NCI-H1105 treated with DMSO at 0.1 percent for 48 hours (cell line): ENCODE measurements at regions not wholly inside any gene's neighbourhood (a gene's known extent, or its start where the extent isn't known, plus 50 kb on each side); places are given as distances from the start of the nearest gene placed in this dataset.

Source experiments
- DNase-seq: peaks from one replicate; lab custom pipeline; 2025; lab: John Stamatoyannopoulos, UW

GRCh38 chr20:22504829-22505377 lies 79.5 kb downstream of the FOXA2 start:
- DNase-seq: no peak

- no peak for DNase-seq
Observed at GRCh38 chr20:22503577-22503976, 80.8 kb downstream of the FOXA2 start.

GRCh38 chr20:22502731-22503191 lies 81.6 kb downstream of the FOXA2 start:
- no peak for DNase-seq

- DNase-seq: no peak
Observed at GRCh38 chr20:22501566-22502344, 82.6 kb downstream of the FOXA2 start.

- DNase-seq: no peak
Observed at GRCh38 chr20:22501034-22501433, 83.3 kb downstream of the FOXA2 start.

- peak; percentile 63 for DNase-seq
Observed at GRCh38 chr20:22499515-22500166, 84.7 kb downstream of the FOXA2 start.

GRCh38 chr20:22496817-22497216 lies 87.6 kb downstream of the FOXA2 start:
- DNase-seq: no peak

- no peak for DNase-seq
Observed at GRCh38 chr20:22495789-22496188, 88.6 kb downstream of the FOXA2 start.

GRCh38 chr20:22495172-22495571 lies 89.2 kb downstream of the FOXA2 start:
- DNase-seq: no peak

GRCh38 chr20:22492497-22492896 lies 91.9 kb downstream of the FOXA2 start:
- DNase-seq: no peak

- DNase-seq: no peak
Observed at GRCh38 chr20:22491194-22491505, 93.2 kb downstream of the FOXA2 start.

GRCh38 chr20:22490287-22491193 lies 93.8 kb downstream of the FOXA2 start:
- DNase-seq: peak; percentile 82

GRCh38 chr20:22489626-22490286 lies 94.6 kb downstream of the FOXA2 start:
- no peak for DNase-seq

GRCh38 chr20:22480336-22480735 lies 104.0 kb downstream of the FOXA2 start:
- DNase-seq: no peak

GRCh38 chr20:22475662-22476061 lies 108.7 kb downstream of the FOXA2 start:
- no peak for DNase-seq

- no peak for DNase-seq
Observed at GRCh38 chr20:22474224-22474623, 110.1 kb downstream of the FOXA2 start.

- no peak for DNase-seq
Observed at GRCh38 chr20:22473293-22473692, 111.1 kb downstream of the FOXA2 start.

- DNase-seq: no peak
Observed at GRCh38 chr20:22472447-22473100, 111.8 kb downstream of the FOXA2 start.

GRCh38 chr20:22471156-22471836 lies 113.1 kb downstream of the FOXA2 start:
- no peak for DNase-seq

GRCh38 chr20:22470620-22471026 lies 113.7 kb downstream of the FOXA2 start:
- DNase-seq: no peak
